C1 segment of cervical spinal cord (tissue), 14 donors: ENCODE measurements at regions not wholly inside any gene's neighbourhood (a gene's known extent, or its start where the extent isn't known, plus 50 kb on each side); places are given as distances from the start of the nearest gene placed in this dataset.

ENCODE experiments used
- DNase-seq, 14 donors: peaks; one replicate each; lab custom pipeline; 2025; lab: John Stamatoyannopoulos, UW

DNA sequence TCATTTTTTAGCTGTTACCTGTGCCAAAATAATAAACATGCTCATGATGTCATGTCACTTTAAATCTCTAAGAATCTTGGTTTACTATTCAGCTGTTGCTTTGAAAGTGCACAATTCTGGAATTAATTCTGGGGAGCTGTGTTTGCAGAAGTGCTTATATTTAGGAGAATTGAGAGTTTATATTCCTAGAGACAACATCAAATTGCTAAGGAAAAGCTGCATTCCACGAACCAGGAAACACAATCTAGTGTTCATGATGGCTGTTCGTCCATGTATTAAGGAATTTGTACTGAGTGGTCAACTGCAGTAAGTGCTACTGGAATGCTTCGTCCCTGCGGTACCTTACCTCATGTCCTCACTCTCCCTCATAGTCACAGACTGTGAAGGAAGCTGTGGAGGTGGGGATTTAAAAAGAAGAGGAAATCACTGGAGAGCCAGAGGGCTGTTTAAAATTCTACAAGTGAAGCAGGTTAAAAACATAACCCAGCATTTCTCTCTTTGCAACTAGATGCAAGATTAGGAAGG lies 161.0 kb downstream of the TRMT11 start:
- no peak for DNase-seq

DNA sequence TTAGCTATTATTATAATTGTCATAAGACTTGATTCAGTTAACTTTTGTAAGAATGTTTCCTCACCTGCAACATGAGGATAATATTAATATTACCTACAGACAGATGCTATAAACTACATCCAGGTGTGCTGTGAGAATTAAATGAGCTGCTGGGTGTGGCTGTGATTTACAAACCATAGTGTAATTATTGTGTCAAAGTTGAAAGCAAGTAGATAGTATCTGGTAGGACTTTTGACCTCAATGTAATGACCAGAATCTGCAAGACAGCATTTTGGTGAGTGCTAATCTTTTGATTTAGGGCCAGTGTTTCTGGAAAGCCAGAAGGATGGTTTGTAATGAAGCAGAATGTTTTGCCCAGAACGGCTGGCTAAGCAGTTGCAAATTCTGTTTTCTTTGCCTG lies 162.5 kb downstream of the TRMT11 start:
- DNase-seq: no peak

DNA sequence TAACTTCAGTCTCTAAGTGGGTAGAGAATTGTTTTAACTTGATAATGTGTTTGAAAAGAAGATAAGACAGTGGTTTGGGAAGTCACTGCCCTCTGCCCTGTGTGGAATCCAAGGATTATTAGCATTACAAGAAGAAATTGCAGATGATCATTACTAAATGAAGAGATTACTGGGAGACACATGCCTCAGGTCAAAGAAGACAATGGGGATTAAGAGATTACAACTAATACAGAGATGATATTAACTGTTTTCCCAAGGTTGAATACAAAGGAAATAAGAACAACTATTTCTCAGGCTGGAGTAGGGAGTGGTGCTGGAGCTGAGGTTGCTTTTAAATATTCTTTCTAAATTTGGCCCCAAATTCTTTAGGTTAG lies 166.0 kb downstream of the TRMT11 start:
- DNase-seq: no peak

DNA sequence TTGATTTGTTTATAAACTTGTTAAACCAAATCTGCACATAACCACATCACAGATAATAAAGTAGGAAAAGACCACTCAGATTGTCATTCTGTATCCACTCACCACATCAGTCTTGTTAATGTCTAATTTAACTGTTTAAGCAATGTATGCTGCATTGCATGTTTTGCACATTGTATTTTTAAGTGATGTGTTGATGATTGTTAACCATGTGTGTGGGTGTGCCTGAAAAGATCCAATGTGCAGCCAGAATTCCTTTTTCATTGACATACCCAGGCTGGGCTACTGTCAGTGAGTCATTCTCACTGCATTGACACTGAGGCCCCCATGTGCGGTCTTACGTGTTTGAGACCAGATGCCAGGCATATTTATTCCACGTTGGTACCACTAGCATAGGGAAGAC lies 167.3 kb downstream of the TRMT11 start:
- no peak for DNase-seq

DNA sequence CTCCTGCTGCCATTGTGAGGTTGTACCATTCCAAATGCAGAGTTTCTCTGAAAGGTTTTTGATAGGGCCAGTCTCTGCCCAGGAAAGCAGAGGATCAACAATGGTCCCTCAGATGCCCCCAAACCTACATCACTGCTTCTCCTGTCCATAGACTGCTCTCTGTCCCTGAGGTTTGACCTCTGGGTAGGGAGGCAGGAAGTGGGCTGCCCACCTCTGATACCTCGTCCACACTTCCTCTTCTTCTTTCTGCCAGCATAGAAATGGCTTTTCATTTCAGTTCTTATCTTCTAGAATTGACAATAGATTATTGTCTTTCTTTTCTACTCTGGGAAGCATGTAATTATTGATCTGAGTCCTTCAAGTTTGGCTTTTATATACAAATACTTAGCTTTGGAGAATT lies 170.6 kb downstream of the TRMT11 start:
- DNase-seq: no peak

DNA sequence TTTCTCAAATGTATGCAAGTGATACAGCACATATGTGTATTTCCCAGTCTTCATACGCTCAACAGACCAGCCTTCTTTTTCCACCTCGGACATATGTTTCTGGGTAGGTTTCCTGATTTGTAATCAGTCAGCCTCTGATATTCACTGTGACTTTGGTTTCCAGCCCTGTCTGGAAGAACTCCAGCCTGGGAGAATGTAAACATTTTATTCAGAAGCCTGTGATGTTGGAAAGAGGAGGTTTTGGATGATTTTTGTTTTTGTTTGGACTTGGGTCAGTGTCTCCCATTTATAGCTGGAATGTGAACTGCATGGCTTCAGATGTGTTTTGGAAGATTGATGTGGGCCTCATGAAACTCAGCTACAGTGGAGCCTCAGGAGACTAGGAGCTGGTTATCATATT lies 172.2 kb upstream of the CENPW start:
- no peak for DNase-seq

DNA sequence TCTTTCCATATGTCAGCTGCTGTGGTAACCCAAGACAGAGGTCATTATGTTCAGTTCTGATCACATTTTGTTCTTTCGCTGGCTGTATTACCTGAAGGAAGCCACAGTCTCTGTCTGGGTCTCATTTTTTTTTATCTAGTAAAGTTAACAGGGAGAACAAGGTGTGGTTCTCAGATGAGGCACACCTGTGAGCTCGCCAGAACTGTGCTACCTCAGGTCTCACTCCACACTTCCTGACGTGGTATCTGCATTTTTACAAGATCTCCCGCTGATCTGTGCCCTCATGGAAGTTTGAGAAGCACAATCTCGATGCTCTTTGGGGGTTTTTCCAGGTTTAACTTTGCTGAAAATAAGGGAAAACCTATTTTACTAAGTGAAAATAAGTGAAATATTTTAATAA lies 169.5 kb upstream of the CENPW start:
- no peak for DNase-seq

DNA sequence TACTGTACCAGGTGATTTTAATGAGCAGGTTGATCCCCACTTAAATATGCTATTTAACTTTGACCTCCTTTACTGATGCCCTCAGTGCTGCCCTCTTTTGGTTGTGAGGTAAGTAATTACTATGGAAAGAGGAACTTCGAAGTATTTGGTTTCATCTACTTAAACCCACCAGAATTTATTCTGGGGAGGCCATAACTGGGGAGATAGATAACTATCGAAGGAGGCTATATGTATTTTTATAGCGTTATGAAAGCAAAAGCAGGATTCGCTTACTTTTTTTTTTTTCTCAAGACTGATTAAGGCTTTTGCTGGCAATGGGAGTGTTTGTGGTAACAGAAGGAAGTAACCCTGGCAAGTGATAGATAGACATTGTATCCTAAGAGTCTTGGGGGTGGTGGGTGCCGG lies 168.9 kb upstream of the CENPW start:
- DNase-seq: no peak

DNA sequence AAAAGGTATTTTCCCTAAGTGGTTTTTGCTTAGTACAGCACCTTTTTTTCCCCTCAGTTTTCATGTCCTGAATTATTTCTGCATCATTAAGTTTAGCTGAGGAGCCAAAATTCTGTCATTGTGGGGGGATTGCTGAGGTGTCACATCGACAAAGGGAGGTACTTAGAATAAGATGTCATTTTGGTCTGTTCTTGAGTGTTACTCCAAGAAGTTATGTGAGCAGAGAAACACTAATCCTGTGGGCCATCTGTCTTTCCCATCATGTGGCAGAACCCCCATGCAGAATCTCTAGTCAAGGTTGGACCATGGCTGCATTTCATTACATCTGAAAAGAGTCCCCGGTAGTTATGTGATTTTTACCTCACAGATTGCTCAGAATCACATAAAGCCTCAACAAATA lies 167.8 kb upstream of the CENPW start:
- peak in 1 of 14 donors; percentile 45 for DNase-seq

DNA sequence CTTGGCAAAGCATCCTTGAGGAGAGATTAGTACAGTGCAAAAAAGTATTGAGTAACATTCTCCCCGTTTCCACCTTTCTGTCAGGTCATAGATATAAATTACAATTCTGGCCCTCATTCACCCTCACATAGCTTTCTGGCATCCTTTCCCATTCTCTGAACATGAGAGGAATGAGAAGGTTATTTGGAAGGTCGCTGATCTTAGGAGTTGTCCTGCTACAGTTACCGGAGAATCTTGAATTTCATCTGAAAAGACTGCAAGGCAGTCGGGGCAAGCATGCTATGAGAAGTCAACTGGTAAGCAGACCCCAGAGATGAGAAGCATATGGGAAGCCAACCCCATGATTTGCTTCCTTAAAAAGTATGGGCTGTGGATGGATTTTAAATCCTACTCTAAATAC lies 166.7 kb upstream of the CENPW start:
- DNase-seq: no peak

DNA sequence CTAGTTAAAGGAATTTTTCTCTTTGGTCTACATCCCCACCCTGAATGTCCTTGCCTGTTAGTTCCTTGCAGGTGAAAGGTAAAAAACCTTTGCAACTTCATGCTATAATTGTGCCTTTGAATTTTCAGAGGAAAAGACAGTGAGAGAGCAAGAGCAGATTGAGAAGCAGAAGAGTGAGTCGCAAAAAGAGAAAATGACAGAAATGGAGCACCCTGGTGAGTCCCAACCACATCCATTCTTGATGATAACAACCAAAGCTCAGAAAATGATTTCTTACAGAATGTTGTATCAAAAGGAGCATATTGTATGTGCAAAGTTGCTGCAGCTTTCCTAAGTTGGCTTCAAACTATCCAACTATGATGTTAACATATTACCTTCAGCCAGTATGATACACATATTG lies 165.2 kb upstream of the CENPW start:
- DNase-seq: no peak

DNA sequence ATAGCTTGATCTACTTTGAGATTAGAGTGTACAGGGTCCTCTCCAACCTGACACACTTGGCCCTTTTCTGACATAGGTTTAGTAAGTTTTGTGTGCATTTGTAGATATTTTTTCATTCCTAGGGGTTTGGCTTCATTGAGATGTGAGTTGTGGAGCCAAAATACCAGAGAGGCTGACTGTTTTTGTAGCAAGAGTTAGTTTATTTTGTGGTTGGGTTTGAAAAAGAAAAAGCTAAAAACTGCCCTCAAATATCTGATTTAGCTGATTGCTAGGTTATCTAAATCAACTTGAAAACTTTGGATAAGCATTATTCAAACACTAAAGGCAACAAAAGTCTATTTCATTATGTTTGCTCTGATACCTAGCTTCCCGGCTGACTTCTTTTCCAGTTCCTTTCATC lies 164.7 kb upstream of the CENPW start:
- DNase-seq: no peak

DNA sequence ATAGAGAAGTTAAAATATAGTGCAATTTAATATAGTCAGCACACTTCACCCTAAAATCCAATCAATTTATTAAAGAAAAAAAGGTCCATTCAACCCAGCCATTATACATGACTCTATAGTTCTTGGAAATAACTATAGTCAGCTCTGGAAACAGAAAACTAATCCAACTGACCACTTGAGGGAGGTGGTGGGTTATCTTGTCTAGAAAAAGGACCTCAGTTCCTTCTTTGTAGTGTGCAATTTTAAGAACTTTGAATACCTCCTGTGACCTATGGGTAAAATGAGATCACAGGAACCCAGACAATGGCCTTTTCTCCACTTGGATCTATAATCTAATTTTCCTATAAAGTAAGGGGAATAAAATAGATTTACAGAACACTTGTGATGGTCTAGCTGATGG lies 163.6 kb upstream of the CENPW start:
- DNase-seq: no peak

DNA sequence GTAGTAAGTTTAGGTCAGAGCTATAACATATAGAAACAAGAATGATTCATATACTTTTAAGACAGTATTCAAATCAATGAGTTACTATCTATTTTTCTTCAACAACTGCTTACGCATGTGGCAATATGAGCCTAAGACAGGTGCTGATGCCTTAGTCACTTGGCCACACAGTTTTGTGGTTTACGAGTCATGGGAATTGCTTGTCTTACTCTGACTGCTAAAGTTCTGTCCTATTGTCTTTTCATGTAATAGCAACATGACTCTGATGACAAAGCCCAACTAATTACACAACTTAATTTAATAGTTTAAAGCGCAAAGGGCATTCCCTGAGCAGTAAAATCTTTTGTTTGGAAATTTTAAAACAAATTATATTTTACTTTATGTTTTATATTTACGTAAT lies 159.3 kb upstream of the CENPW start:
- no peak for DNase-seq

DNA sequence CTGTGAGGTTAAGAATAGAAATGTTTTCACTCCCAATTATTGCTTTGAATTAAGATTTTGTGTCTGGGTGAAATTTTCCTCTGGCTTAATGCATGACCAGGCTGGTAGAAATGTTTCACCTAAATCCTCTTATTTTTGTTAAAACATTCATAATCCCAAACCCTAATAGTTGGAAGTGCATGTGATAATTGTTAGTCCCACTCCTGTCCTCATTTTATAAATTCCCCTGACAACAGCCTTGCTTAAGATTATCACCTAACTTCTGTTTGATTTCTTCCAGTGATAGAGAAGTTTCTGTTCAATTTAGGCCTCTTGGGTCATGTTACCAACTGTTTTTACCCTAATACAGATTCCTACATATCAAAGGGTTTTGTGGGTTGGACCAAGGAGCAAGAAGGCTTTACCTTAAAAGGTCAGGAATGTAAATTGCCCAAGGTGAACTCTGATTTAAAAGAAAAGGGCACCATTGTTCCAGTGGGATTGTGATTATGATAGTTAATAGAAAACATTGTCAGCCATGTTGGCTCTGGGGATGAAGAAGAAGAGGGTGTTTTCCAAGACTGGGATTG lies 158.7 kb upstream of the CENPW start:
- no peak for DNase-seq

DNA sequence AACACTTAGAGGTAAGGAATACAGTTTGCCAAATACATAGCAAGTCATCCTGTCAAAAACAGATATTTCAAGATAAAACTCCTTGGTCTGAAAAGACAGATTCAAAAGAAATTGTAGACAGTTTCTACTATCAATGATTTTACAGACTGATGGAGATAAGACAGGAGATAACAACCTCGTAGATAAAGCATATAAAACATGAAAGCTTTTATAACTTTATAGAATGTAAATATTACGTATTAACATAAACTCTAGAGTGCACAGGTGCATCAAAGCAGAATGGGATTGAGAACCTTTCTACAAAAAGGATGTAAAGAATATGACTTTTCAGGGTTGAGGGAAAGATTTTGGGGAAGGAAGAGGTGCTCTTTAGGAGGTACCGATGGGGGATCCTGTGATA lies 158.0 kb upstream of the CENPW start:
- no peak for DNase-seq

DNA sequence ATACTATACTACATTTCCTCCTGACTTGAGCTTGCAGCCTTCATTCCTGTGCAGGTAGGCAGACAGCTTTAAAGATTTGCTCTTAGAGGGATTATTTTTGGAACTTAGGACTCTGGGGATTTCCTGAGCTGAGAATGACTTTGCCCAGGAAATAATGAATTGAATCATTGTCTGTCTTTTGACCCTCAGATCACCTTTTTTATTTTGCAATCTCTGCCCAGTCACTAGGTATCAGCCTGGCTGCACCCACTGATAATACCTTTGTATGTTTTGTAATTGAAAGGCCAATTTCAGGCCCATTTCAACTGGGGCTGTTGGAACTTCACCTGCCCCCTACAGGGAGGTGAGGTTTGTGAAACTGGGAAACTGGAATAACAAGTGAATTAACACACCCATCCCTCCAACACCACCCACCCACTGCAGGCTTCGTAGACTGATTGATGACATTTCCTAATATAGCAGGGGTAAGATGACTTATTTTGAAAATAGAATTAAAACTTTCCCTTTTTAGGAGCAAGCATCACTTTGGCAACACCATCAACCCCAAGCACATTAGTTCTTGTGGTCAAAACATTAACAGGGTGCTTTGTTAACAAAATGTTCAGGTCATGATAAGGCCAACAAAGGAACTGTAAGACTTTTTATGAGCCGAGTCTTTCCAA lies 157.1 kb upstream of the CENPW start:
- DNase-seq: no peak

DNA sequence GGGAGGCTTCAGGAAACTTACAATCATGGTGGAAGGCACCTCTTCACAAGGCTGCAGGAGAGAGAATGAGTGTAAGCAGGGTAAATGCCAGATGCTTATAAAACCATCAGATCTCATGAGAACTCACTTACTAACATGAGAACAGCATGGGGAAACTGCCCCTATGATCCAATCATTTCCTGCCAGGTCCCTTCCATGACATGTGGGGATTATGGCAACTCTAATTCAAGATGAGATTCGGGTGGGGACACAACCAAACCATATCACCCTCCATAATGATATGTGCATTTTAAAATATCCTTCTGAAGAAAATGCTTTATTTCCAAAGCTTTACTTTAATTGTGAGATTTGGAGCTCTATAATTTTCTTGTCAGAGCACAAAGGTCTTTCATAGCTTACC lies 154.1 kb upstream of the CENPW start:
- no peak for DNase-seq

DNA sequence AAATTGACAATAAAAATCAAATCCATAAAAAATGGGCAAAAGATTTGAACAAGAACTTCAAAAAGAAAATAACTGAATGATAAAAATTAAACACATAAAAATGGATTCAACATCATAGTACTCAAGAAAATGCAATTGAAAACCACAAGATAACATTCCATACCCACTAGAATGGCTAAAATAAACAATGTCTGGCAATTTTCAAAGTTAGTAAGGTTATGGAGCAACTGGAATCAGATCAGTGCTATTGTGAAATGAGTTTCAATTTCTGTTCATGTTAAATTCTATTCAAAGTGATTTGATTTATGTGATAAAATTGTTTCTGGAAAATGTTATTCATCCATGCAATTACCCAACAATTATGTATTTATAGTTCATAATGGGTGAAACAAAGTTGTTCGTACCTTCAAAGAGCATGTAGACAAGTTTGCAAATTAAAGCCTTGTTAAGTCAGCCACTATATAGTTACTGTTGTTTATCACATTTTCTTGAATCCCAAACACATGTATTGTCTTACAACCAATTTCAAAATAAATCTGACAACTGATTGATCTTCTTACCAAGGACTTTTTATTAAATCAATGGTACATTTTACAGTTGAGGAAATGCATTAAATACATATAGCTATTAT lies 151.5 kb upstream of the CENPW start:
- no peak for DNase-seq

DNA sequence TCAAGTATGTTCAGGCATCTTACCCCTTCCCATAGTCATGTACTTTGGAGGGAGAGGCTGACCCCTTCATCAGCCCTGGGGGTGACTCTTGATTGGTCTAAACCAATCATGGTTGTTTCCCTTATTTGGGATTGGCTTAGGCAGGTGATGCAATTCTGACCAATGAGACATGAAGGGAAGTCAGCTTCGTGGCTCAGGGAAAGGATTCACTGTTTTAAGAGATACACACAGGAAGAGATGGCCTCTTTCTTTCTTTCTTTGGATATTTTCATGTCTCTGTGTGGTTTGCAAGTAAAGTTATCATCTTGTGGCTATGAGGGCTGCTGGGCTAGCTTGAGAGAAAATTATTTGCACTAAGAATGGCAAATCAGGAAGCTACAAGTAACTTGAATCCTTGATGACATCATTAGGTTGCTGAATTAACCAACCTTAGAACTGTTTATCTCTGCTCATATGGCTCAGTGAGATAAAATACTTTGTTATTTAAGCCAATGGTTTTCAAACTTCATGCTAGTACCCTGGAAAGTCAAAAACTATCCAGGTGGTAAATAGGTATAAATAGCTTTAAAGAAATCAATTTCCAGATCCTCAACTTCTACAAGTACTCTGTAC lies 144.2 kb upstream of the CENPW start:
- DNase-seq: no peak

DNA sequence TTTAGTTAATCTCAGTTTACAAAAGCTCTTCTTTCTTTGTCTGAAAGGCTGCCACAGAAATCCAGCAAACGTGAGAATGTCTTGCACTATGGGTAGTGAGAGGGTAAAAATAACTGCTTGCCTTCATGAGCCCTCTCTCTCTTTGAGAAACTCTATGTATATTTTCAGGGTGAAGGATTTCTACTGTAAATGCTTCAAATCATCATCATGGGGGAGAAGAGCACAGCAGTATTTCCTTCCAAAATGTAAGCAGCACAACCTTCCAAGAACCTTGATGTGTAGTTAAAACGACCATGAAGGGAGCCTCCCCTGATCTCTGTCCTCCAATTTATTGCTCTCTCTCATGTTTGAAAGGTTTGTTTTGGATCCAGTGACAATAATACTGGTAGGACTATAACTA lies 141.3 kb upstream of the CENPW start:
- no peak for DNase-seq

DNA sequence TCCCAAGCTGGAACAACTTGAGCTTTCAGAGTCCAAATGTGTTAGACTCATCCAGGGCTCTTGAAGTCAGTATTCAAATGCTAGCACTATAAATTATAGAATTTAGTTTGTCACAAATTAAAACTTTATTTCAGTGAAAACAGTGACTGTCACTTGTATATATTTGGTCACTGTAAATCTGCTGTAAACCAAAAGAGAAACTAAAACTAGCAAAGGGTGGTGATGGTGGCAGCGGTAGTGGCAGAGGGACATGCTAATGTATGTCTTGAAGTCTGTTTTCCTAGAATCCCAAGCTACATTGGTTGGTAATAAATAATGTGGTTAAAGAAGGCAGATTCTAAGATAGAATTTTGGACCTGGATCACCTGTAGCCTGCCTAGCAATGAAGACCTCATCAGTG lies 140.4 kb upstream of the CENPW start:
- DNase-seq: no peak

DNA sequence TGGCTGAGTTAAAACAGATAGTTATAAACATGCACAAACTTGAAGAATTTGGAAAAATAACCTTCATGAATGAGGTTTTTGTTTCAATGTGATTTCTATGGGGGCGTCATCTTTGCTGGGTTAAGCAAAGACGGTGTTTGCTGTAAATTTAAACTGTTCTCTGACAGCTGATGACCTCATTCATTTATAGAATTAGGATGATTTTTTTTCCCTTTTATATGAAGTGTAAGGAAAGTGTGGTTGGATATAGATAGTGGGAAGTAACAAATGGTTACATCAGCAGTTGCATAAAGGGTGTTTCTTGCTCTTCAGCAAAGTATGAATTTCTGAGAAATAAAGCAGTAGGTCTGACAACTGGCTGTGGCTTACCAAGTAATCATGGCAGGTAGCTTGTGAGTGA lies 137.2 kb upstream of the CENPW start:
- DNase-seq: no peak
